ENCODE measurements at regions not wholly inside any gene's neighbourhood (a gene's known extent, or its start where the extent isn't known, plus 50 kb on each side); places are given as distances from the start of the nearest gene placed in this dataset.

- no peak for DNase-seq
- Histone ChIP-seq H3K9ac (ENCODE audit: low read length) (no peak overlapping the region), H3K4me2 (ENCODE audit: low read depth, low read length, poor library complexity, severe bottlenecking) (no peak overlapping the region), H2AFZ (ENCODE audit: low read length) (no peak overlapping the region), H3K4me3 (ENCODE audit: low read length) (no peak overlapping the region), H3K4me1 (ENCODE audit: low read length) (no peaks in the 10 kb centered on the region), H3K36me3 (ENCODE audit: insufficient read depth, low read length) (no peaks in the 10 kb centered on the region), H3K9me2 (replicated peaks; ENCODE audit: insufficient read depth, low read length) (no peaks in the 10 kb centered on the region), H4K20me1 (ENCODE audit: insufficient read depth, low read depth, low read length) (no peaks in the 10 kb centered on the region), H3K27ac (ENCODE audit: low read length) (no peak overlapping the region), H3K9me3 (ENCODE audit: low read length) (no peaks in the 10 kb centered on the region), H3K27me3 (ENCODE audit: low read length) (no peaks in the 10 kb centered on the region), H3K79me2 (ENCODE audit: low read length) (no peaks in the 10 kb centered on the region)
These were observed 143.4 kb downstream of the COL6A3 start for GRCh38 chr2:237270520-237270919.

GRCh38 chr2:237271698-237272652 lies 142.0 kb downstream of the COL6A3 start:
- Histone ChIP-seq H3K9me3 (ENCODE audit: low read length) (no peaks in the 10 kb centered on the region), H2AFZ (ENCODE audit: low read length) (no peak overlapping the region), H3K4me3 (ENCODE audit: low read length) (no peak overlapping the region), H4K20me1 (ENCODE audit: insufficient read depth, low read depth, low read length) (no peaks in the 10 kb centered on the region), H3K4me2 (ENCODE audit: low read depth, low read length, poor library complexity, severe bottlenecking) (no peak overlapping the region), H3K36me3 (ENCODE audit: insufficient read depth, low read length) (no peaks in the 10 kb centered on the region), H3K4me1 (ENCODE audit: low read length) (peaks cover 5% of the 10 kb centered on the region), H3K9me2 (replicated peaks; ENCODE audit: insufficient read depth, low read length) (no peaks in the 10 kb centered on the region), H3K27ac (ENCODE audit: low read length) (no peak overlapping the region), H3K79me2 (ENCODE audit: low read length) (no peaks in the 10 kb centered on the region), H3K9ac (ENCODE audit: low read length) (no peak overlapping the region), H3K27me3 (ENCODE audit: low read length) (no peaks in the 10 kb centered on the region)
- no peak for DNase-seq

All from Karpas-422 (cell line).